Effector memory CD8-positive, alpha-beta T cell (primary cell): ENCODE measurements at regions not wholly inside any gene's neighbourhood (a gene's known extent, or its start where the extent isn't known, plus 50 kb on each side); places are given as distances from the start of the nearest gene placed in this dataset.

ENCODE experiments used
- ATAC-seq: fragments of 150-1000 bp; cut with Tn5 transposase; replicated peaks from 2 replicates; pipeline ENCODE4 v1.10.0; 2021; ENCODE audit warnings: mild to moderate bottlenecking, moderate library complexity
- DNase-seq, 3 experiments: peaks; one replicate each; pipeline ENCODE4 v3.0.0; 2021
- H3K27ac Mint-ChIP-seq, 2 donors: one replicate each; pipeline ENCODE4 v1.8.0; 2022; ENCODE audit warnings: mild to moderate bottlenecking in 2 of 2, mixed read lengths in 2 of 2, moderate library complexity in 2 of 2
- H3K27me3 Mint-ChIP-seq, 2 donors: one replicate each; pipeline ENCODE4 v1.8.0; 2022; ENCODE audit warnings: mixed read lengths in 2 of 2
- H3K36me3 Mint-ChIP-seq: one replicate; pipeline ENCODE4 v1.8.0; 2022; ENCODE audit warnings: mild to moderate bottlenecking, moderate library complexity, mixed read lengths; ENCODE audit not compliant: insufficient read depth
- H3K4me1 Mint-ChIP-seq, 2 donors: one replicate each; pipeline ENCODE4 v1.8.0; 2022; ENCODE audit warnings: low read depth in 2 of 2, mixed read lengths in 2 of 2
- H3K4me3 Mint-ChIP-seq, 2 donors: one replicate each; pipeline ENCODE4 v1.8.0; 2022; ENCODE audit warnings: mild to moderate bottlenecking in 2 of 2, mixed read lengths in 2 of 2, moderate library complexity in 2 of 2
- H3K9me3 Mint-ChIP-seq, 2 donors: one replicate each; pipeline ENCODE4 v1.8.0; 2022; ENCODE audit warnings: mixed read lengths in 2 of 2

- ATAC-seq (no peak), DNase-seq (no peak)
- H3K4me3 Mint-ChIP-seq: no peak overlapping the region
- H3K9me3 Mint-ChIP-seq: peaks cover 2 to 10% of the 10 kb centered on the region in 2 donors
- H3K27me3 Mint-ChIP-seq: no peaks in the 10 kb centered on the region
- peaks cover 17% of the 10 kb centered on the region for H3K36me3 Mint-ChIP-seq
- peak overlapping the region in 1 of 2 donors; percentile 89 for H3K27ac Mint-ChIP-seq
- H3K4me1 Mint-ChIP-seq: peaks cover 43 to 71% of the 10 kb centered on the region in 2 donors
Measured at GRCh38 chr6:11358904-11359830, 126.7 kb upstream of the NEDD9 start.

GRCh38 chr6:11357285-11357684 lies 124.8 kb upstream of the NEDD9 start:
- H3K4me3 Mint-ChIP-seq: peak overlapping the region; percentile 51 to 60
- H3K36me3 Mint-ChIP-seq: peaks cover 28% of the 10 kb centered on the region
- H3K4me1 Mint-ChIP-seq: peaks cover 51 to 72% of the 10 kb centered on the region in 2 donors
- H3K9me3 Mint-ChIP-seq: peaks cover 2 to 10% of the 10 kb centered on the region in 2 donors
- peak overlapping the region; percentile 57 to 66 for H3K27ac Mint-ChIP-seq
- no peak for ATAC-seq
- no peaks in the 10 kb centered on the region for H3K27me3 Mint-ChIP-seq
- no peak for DNase-seq

GRCh38 chr6:11356404-11357155 lies 124.1 kb upstream of the NEDD9 start:
- Mint-ChIP-seq H3K27ac (peak overlapping the region; percentile 57 to 66), H3K4me1 (peaks cover 49 to 65% of the 10 kb centered on the region in 2 donors), H3K36me3 (peaks cover 26% of the 10 kb centered on the region), H3K9me3 (peaks cover 2 to 10% of the 10 kb centered on the region in 2 donors), H3K4me3 (peak overlapping the region; percentile 51 to 60), H3K27me3 (no peaks in the 10 kb centered on the region)
- DNase-seq: no peak
- no peak for ATAC-seq

- DNase-seq (no peak), ATAC-seq (peak; percentile 48)
- peak overlapping the region; percentile 78 to 84 for H3K27ac Mint-ChIP-seq
- H3K4me1 Mint-ChIP-seq: peaks cover 58 to 66% of the 10 kb centered on the region in 2 donors
- H3K27me3 Mint-ChIP-seq: no peaks in the 10 kb centered on the region
- peaks cover 0 to 2% of the 10 kb centered on the region in 2 donors for H3K9me3 Mint-ChIP-seq
- H3K36me3 Mint-ChIP-seq: peaks cover 27% of the 10 kb centered on the region
- no peak overlapping the region for H3K4me3 Mint-ChIP-seq
Measured at GRCh38 chr6:11353921-11354389, 121.5 kb upstream of the NEDD9 start.

GRCh38 chr6:11350294-11350693 lies 117.8 kb upstream of the NEDD9 start:
- no peak for DNase-seq
- Mint-ChIP-seq H3K36me3 (peaks cover 17% of the 10 kb centered on the region), H3K9me3 (peaks cover 0 to 2% of the 10 kb centered on the region in 2 donors)

GRCh38 chr6:11349880-11350279 lies 117.4 kb upstream of the NEDD9 start:
- Mint-ChIP-seq H3K27ac (peak overlapping the region in 1 of 2 donors; percentile 72), H3K9me3 (peaks cover 0 to 2% of the 10 kb centered on the region in 2 donors), H3K4me3 (no peak overlapping the region), H3K4me1 (peaks cover 55 to 77% of the 10 kb centered on the region in 2 donors), H3K36me3 (peaks cover 17% of the 10 kb centered on the region), H3K27me3 (no peaks in the 10 kb centered on the region)
- no peak for ATAC-seq
- no peak for DNase-seq

More at GRCh38 chr6:11350294-11350693, 117.8 kb upstream of the NEDD9 start:
- Mint-ChIP-seq H3K27ac (peak overlapping the region in 1 of 2 donors; percentile 72), H3K4me3 (no peak overlapping the region), H3K4me1 (peaks cover 51 to 77% of the 10 kb centered on the region in 2 donors), H3K27me3 (no peaks in the 10 kb centered on the region)
- ATAC-seq: peak; percentile 58

GRCh38 chr6:11346516-11346915 lies 114.0 kb upstream of the NEDD9 start:
- H3K27ac Mint-ChIP-seq: peak overlapping the region; percentile 64 to 77
- ATAC-seq (no peak), DNase-seq (no peak)
- H3K27me3 Mint-ChIP-seq: no peaks in the 10 kb centered on the region
- peaks cover 0 to 2% of the 10 kb centered on the region in 2 donors for H3K9me3 Mint-ChIP-seq
- H3K36me3 Mint-ChIP-seq: peaks cover 6% of the 10 kb centered on the region
- no peak overlapping the region for H3K4me3 Mint-ChIP-seq
- H3K4me1 Mint-ChIP-seq: peaks cover 57 to 78% of the 10 kb centered on the region in 2 donors

- DNase-seq (no peak), ATAC-seq (no peak)
- Mint-ChIP-seq H3K36me3 (peaks cover 3% of the 10 kb centered on the region), H3K4me3 (no peak overlapping the region), H3K4me1 (peaks cover 57 to 76% of the 10 kb centered on the region in 2 donors), H3K9me3 (no peaks in the 10 kb centered on the region), H3K27ac (peak overlapping the region; percentile 6 to 81), H3K27me3 (no peaks in the 10 kb centered on the region)
Measured at GRCh38 chr6:11345536-11345935, 113.1 kb upstream of the NEDD9 start.

- no peak for DNase-seq
- no peak overlapping the region for H3K4me3 Mint-ChIP-seq
- H3K27ac Mint-ChIP-seq: peak overlapping the region; percentile 33 to 81
- no peaks in the 10 kb centered on the region for H3K27me3 Mint-ChIP-seq
- peaks cover 46 to 66% of the 10 kb centered on the region in 2 donors for H3K4me1 Mint-ChIP-seq
- peak; percentile 39 for ATAC-seq
- H3K9me3 Mint-ChIP-seq: peaks cover 0 to 6% of the 10 kb centered on the region in 2 donors
- no peaks in the 10 kb centered on the region for H3K36me3 Mint-ChIP-seq
Measured at GRCh38 chr6:11343963-11344723, 111.7 kb upstream of the NEDD9 start.

GRCh38 chr6:11341867-11342266 lies 109.4 kb upstream of the NEDD9 start:
- peak overlapping the region in 1 of 2 donors; percentile 35 for H3K27ac Mint-ChIP-seq
- no peak overlapping the region for H3K4me3 Mint-ChIP-seq
- no peak for ATAC-seq
- H3K4me1 Mint-ChIP-seq: peaks cover 31 to 45% of the 10 kb centered on the region in 2 donors
- peaks cover 0 to 6% of the 10 kb centered on the region in 2 donors for H3K9me3 Mint-ChIP-seq
- H3K36me3 Mint-ChIP-seq: no peaks in the 10 kb centered on the region
- no peak for DNase-seq
- no peaks in the 10 kb centered on the region for H3K27me3 Mint-ChIP-seq

- Mint-ChIP-seq H3K4me1 (peaks cover 30 to 42% of the 10 kb centered on the region in 2 donors), H3K9me3 (peaks cover 0 to 6% of the 10 kb centered on the region in 2 donors), H3K27ac (peak overlapping the region in 1 of 2 donors; percentile 25), H3K4me3 (no peak overlapping the region), H3K27me3 (no peaks in the 10 kb centered on the region), H3K36me3 (no peaks in the 10 kb centered on the region)
- ATAC-seq (no peak), DNase-seq (no peak)
Measured at GRCh38 chr6:11341303-11341702, 108.8 kb upstream of the NEDD9 start.

GRCh38 chr6:11339380-11339779 lies 106.9 kb upstream of the NEDD9 start:
- ATAC-seq (no peak), DNase-seq (no peak)
- Mint-ChIP-seq H3K36me3 (peaks cover 4% of the 10 kb centered on the region), H3K4me1 (peaks cover 22 to 37% of the 10 kb centered on the region in 2 donors), H3K4me3 (no peak overlapping the region), H3K9me3 (peaks cover 0 to 6% of the 10 kb centered on the region in 2 donors), H3K27me3 (no peaks in the 10 kb centered on the region), H3K27ac (peak overlapping the region in 1 of 2 donors; percentile 25)
